Ovary (tissue), 3 donors: ENCODE measurements at regions not wholly inside any gene's neighbourhood (a gene's known extent, or its start where the extent isn't known, plus 50 kb on each side); places are given as distances from the start of the nearest gene placed in this dataset.

Experiments used
- CTCF ChIP-seq, 3 donors: fragments of 450-650 bp in 2 of 3; fragments of 200-600 bp in 1 of 3; IDR thresholded peaks; one replicate each; pipeline versions ENCODE4 v1.5.1 to v1.8.0; 2016 to 2022; ENCODE audit warnings: antibody characterized with exemption in 3 of 3, mild to moderate bottlenecking in 1 of 3
- POLR2A ChIP-seq: fragments of 450-650 bp; IDR thresholded peaks from one replicate; pipeline ENCODE4 v1.6.1; 2017; ENCODE audit warnings: antibody characterized with exemption, mild to moderate bottlenecking, moderate library complexity
- donor health status: DM: no; HTN: no; CAD: no.

DNA sequence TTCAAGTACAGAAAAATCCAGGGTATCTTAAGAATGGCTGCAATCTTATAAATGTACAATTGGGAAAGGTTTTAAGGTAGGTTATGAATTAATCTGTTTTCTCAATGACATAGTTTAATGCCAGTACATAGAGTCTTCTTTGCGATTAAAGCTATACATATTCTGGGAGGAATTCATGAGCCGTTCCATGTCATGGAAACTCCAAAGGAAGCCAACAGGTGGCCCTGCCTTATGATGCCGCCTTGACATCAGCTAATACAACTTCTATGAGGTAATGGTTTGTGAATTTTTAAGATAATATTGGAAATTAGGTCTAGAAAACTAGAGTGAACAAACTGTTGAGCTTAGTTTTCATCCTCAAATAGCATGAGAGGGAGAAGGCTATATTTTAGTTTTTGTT is 713.4 kb downstream of the EFNA5 start:
- TF ChIP-seq POLR2A = no peak
- TF ChIP-seq CTCF (IDR thresholded peaks at IDR 0.05) = no peak
